ENCODE measurements at regions not wholly inside any gene's neighbourhood (a gene's known extent, or its start where the extent isn't known, plus 50 kb on each side); places are given as distances from the start of the nearest gene placed in this dataset.

DNA sequence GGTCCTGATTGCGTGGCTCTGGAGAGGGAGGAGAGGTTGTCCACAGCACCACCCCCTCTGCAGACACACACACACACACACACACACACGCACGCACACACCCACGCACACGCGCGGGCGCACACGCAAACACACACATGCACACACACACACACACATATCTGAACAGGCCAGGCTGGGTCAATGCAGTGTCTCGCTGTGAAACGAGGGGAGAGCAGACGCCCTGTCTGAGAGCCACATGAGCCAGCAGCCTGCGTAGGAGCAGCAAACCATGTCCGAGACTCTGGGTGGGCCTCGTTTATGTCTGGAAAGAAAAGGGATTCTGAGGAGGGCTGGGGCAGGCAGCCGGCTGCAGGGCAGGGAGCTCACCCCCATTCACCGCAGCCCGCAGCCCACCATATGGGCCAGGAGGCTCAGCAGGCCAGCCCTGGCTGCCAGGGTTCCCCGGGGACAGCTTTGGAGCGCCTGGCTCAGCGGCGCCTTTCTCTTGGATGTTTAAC is 93.3 kb upstream of the TNRC6C start:
- TF ChIP-seq, protein P1, sequence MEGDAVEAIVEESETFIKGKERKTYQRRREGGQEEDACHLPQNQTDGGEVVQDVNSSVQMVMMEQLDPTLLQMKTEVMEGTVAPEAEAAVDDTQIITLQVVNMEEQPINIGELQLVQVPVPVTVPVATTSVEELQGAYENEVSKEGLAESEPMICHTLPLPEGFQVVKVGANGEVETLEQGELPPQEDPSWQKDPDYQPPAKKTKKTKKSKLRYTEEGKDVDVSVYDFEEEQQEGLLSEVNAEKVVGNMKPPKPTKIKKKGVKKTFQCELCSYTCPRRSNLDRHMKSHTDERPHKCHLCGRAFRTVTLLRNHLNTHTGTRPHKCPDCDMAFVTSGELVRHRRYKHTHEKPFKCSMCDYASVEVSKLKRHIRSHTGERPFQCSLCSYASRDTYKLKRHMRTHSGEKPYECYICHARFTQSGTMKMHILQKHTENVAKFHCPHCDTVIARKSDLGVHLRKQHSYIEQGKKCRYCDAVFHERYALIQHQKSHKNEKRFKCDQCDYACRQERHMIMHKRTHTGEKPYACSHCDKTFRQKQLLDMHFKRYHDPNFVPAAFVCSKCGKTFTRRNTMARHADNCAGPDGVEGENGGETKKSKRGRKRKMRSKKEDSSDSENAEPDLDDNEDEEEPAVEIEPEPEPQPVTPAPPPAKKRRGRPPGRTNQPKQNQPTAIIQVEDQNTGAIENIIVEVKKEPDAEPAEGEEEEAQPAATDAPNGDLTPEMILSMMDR (IDR thresholded peaks at IDR 0.05), result no peak
- TF ChIP-seq POLR2AphosphoS5 (IDR thresholded peaks at IDR 0.05) (no peak), POLR2A (IDR thresholded peaks at IDR 0.05; ENCODE audit: low read depth) (no peak)
